ENCODE measurements at regions not wholly inside any gene's neighbourhood (a gene's known extent, or its start where the extent isn't known, plus 50 kb on each side); places are given as distances from the start of the nearest gene placed in this dataset.
"Not testable (repeated sequence)": the region's sequence is repeated elsewhere in the genome, so short reads cannot be mapped to it uniquely, and the experiment has no call there.

- not testable (repeated sequence) for TF ChIP-seq CTCF (IDR thresholded peaks at IDR 0.05); EZH2 (IDR thresholded peaks at IDR 0.05; ENCODE audit: borderline replicate concordance, insufficient read depth, low read depth, low read length, poor library complexity, severe bottlenecking)
These were observed 53.5 kb upstream of the SEC22B start for GRCh38 chr1:120229835-120230234.

Data from B cell (primary cell).